Mesenchymal stem cell (in vitro differentiated cells and primary cell): ENCODE measurements at regions not wholly inside any gene's neighbourhood (a gene's known extent, or its start where the extent isn't known, plus 50 kb on each side); places are given as distances from the start of the nearest gene placed in this dataset.
A peak's percentile ranks its signal among the peaks of the same experiment; 100 is the strongest.

Source experiments
- DNase-seq: peaks from one replicate; pipeline ENCODE4 v3.0.0-alpha.2; 2013
- H2AFZ ChIP-seq: one replicate; pipeline ENCODE4 v1.6.1; 2013; ENCODE audit warnings: low read depth, mild to moderate bottlenecking, control low read depth, inconsistent platforms, low read length, moderate library complexity
- H2AK5ac ChIP-seq: 2 replicates; pipeline ENCODE4 v1.6.1; 2013; ENCODE audit warnings: low read length, moderate library complexity, mild to moderate bottlenecking, inconsistent platforms; ENCODE audit not compliant: severe bottlenecking
- H2BK120ac ChIP-seq: one replicate; pipeline ENCODE4 v1.6.1; 2013; ENCODE audit warnings: low read depth, mild to moderate bottlenecking, inconsistent platforms, low read length, moderate library complexity
- H2BK12ac ChIP-seq, 2 experiments: one replicate each; pipeline ENCODE4 v1.6.1; 2013; ENCODE audit warnings: inconsistent platforms in 2 of 2, low read length in 2 of 2, mild to moderate bottlenecking in 2 of 2, moderate library complexity in 2 of 2, control low read depth in 1 of 2
- H2BK15ac ChIP-seq: one replicate; pipeline ENCODE4 v1.6.1; 2013; ENCODE audit warnings: mild to moderate bottlenecking, low read depth, inconsistent platforms; ENCODE audit not compliant: poor library complexity, severe bottlenecking
- H2BK5ac ChIP-seq: 2 replicates; pipeline ENCODE4 v1.6.1; 2013; ENCODE audit warnings: low read depth, mild to moderate bottlenecking, low read length, control low read depth, inconsistent platforms; ENCODE audit not compliant: poor library complexity, severe bottlenecking
- H3K14ac ChIP-seq, 2 experiments: one replicate each; pipeline ENCODE4 v1.6.1; 2013; ENCODE audit warnings: inconsistent platforms in 2 of 2, low read length in 2 of 2, control low read depth in 1 of 2, mild to moderate bottlenecking in 1 of 2, moderate library complexity in 1 of 2
- H3K18ac ChIP-seq, 2 experiments: one replicate each; pipeline ENCODE4 v1.6.1; 2013; ENCODE audit warnings: inconsistent platforms in 2 of 2, low read length in 2 of 2, control low read depth in 1 of 2, low read depth in 1 of 2, mild to moderate bottlenecking in 1 of 2
- H3K23ac ChIP-seq, 2 experiments: one replicate each; pipeline ENCODE4 v1.6.1; 2013; ENCODE audit warnings: inconsistent platforms in 2 of 2, low read length in 2 of 2, mild to moderate bottlenecking in 2 of 2, moderate library complexity in 2 of 2, control low read depth in 1 of 2
- H3K27ac ChIP-seq: 2 replicates; pipeline ENCODE4 v1.5.1; 2013; ENCODE audit warnings: mild to moderate bottlenecking, moderate library complexity, low read length, control low read depth, inconsistent platforms; ENCODE audit not compliant: poor library complexity, severe bottlenecking
- H3K27me3 ChIP-seq, 2 experiments: 2 replicates each; pipeline versions ENCODE4 v1.6.1 to v1.7.0; 2013; ENCODE audit warnings: low read length in 2 of 2, mild to moderate bottlenecking in 2 of 2, moderate library complexity in 2 of 2, control low read depth in 1 of 2, inconsistent platforms in 1 of 2; ENCODE audit not compliant: control insufficient read depth in 1 of 2, insufficient read depth in 1 of 2
- H3K36me3 ChIP-seq, 2 experiments: 2 replicates each; pipeline versions ENCODE4 v1.6.1 to v1.7.0; 2013; ENCODE audit warnings: low read length in 2 of 2, control low read depth in 1 of 2, inconsistent platforms in 1 of 2, low read depth in 1 of 2, mild to moderate bottlenecking in 1 of 2; ENCODE audit not compliant: insufficient read depth in 2 of 2, control insufficient read depth in 1 of 2
- H3K4ac ChIP-seq, 2 experiments: one replicate each; pipeline ENCODE4 v1.6.1; 2013; ENCODE audit warnings: inconsistent platforms in 2 of 2, low read length in 2 of 2, mild to moderate bottlenecking in 2 of 2, moderate library complexity in 2 of 2, control low read depth in 1 of 2, low read depth in 1 of 2
- H3K4me1 ChIP-seq: 2 replicates; pipeline ENCODE4 v1.6.1; 2013; ENCODE audit warnings: low read depth, low read length, control low read depth; ENCODE audit not compliant: control insufficient read depth, insufficient read depth
- H3K4me2 ChIP-seq: 2 replicates; pipeline ENCODE4 v1.6.1; 2013; ENCODE audit warnings: low read length, mild to moderate bottlenecking, inconsistent platforms; ENCODE audit not compliant: poor library complexity, severe bottlenecking
- H3K4me3 ChIP-seq, 2 experiments: 2 replicates each; pipeline versions ENCODE4 v1.5.1 to v1.7.0; 2013; ENCODE audit warnings: low read length in 2 of 2, mild to moderate bottlenecking in 2 of 2, control low read depth in 1 of 2, low read depth in 1 of 2; ENCODE audit not compliant: insufficient read depth in 1 of 2
- H3K79me1 ChIP-seq: replicated peaks from 2 replicates; pipeline ENCODE4 v1.6.1; 2013; ENCODE audit warnings: mild to moderate bottlenecking, control low read depth, low read length, inconsistent platforms; ENCODE audit not compliant: poor library complexity, severe bottlenecking
- H3K9ac ChIP-seq: 2 replicates; pipeline ENCODE4 v1.7.0; 2013; ENCODE audit warnings: mild to moderate bottlenecking, low read length, moderate library complexity
- H3K9me3 ChIP-seq: 2 replicates; pipeline ENCODE4 v1.7.0; 2013; ENCODE audit warnings: mild to moderate bottlenecking, low read length; ENCODE audit not compliant: control insufficient read depth
- H4K8ac ChIP-seq: one replicate; pipeline ENCODE4 v1.6.1; 2013; ENCODE audit warnings: inconsistent platforms, mild to moderate bottlenecking, low read length, moderate library complexity
- H4K91ac ChIP-seq: one replicate; pipeline ENCODE4 v1.6.1; 2013; ENCODE audit warnings: mild to moderate bottlenecking, low read length, inconsistent platforms
- WGBS: methylation state at CpG from one replicate; pipeline ENCODE4 v1.1.7; 2013; ENCODE audit warnings: mixed read lengths; 5-methylcytosine and 5-hydroxymethylcytosine counted together

GRCh38 chr2:222071911-222072310, 226.9 kb downstream of the PAX3 start:
- Histone ChIP-seq H3K4me1 (no peaks in the 10 kb centered on the region), H3K23ac (no peak overlapping the region), H3K9me3 (no peaks in the 10 kb centered on the region), H3K4me2 (no peak overlapping the region), H2BK5ac (no peak overlapping the region), H3K18ac (no peak overlapping the region), H4K8ac (no peak overlapping the region), H4K91ac (no peak overlapping the region), H3K9ac (no peak overlapping the region), H3K4me3 (no peak overlapping the region), H3K27me3 (peaks cover 19 to 29% of the 10 kb centered on the region in 2 experiments), H3K14ac (no peak overlapping the region), H3K36me3 (no peaks in the 10 kb centered on the region), H2BK15ac (no peak overlapping the region), H2AFZ (no peak overlapping the region), H3K4ac (no peak overlapping the region), H2BK12ac (no peak overlapping the region), H2BK120ac (no peak overlapping the region), H3K27ac (no peak overlapping the region), H3K79me1 (no peaks in the 10 kb centered on the region), H2AK5ac (no peak overlapping the region)
- WGBS = 100% methylated on average over 2 of the region's 2 CpGs
- DNase-seq = no peak

DNA sequence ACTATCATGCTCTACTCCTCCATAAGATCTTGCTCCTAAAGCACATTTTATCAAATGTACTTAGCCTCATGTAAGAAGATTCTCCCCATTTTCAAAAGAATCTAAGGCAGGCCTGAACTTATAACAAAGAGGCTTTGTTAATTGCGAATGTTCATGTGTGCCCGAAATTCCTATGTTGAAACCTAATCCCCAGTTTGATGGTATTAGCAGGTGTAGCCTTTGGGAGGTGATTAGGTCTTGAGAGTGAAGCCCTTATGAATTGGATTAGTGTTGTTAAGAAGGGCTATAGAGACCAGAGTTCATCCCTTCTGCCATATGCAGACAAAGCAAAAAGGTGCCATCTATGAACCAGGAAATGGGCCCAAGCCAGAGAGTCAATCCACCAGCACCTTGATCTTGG, 234.5 kb downstream of the PAX3 start:
- H2AFZ ChIP-seq = no peak overlapping the region
- H2BK15ac ChIP-seq = no peak overlapping the region
- no peak overlapping the region for H2BK120ac ChIP-seq
- no peak overlapping the region for H3K4me2 ChIP-seq
- no peak overlapping the region for H3K18ac ChIP-seq
- no peak for DNase-seq
- no peak overlapping the region for H2BK12ac ChIP-seq
- no peak overlapping the region for H3K23ac ChIP-seq
- no peak overlapping the region for H2BK5ac ChIP-seq
- no peaks in the 10 kb centered on the region for H3K79me1 ChIP-seq
- H4K8ac ChIP-seq = no peak overlapping the region
- H3K14ac ChIP-seq = no peak overlapping the region
- H2AK5ac ChIP-seq = no peak overlapping the region
- H3K4me1 ChIP-seq = no peaks in the 10 kb centered on the region
- no peak overlapping the region for H3K9ac ChIP-seq
- H3K4me3 ChIP-seq = no peak overlapping the region
- no peaks in the 10 kb centered on the region for H3K36me3 ChIP-seq
- no peaks in the 10 kb centered on the region for H3K9me3 ChIP-seq
- no peak overlapping the region for H4K91ac ChIP-seq
- H3K27ac ChIP-seq = no peak overlapping the region
- 92% methylated on average over 2 of the region's 2 CpGs for WGBS
- peaks cover 27 to 70% of the 10 kb centered on the region in 2 experiments for H3K27me3 ChIP-seq
- no peak overlapping the region for H3K4ac ChIP-seq

GRCh38 chr2:222058819-222059445, 239.9 kb downstream of the PAX3 start:
- Histone ChIP-seq H2BK120ac (no peak overlapping the region), H3K36me3 (no peaks in the 10 kb centered on the region)
- 98% methylated on average over 2 of the region's 2 CpGs for WGBS

GRCh38 chr2:222057347-222058073, 241.3 kb downstream of the PAX3 start:
- no peak overlapping the region for H2AFZ ChIP-seq
- no peaks in the 10 kb centered on the region for H3K4me1 ChIP-seq
- no peak overlapping the region for H3K4me3 ChIP-seq
- no peak overlapping the region for H3K27ac ChIP-seq
- H3K4me2 ChIP-seq = no peak overlapping the region
- no peaks in the 10 kb centered on the region for H3K79me1 ChIP-seq
- H2BK12ac ChIP-seq = no peak overlapping the region
- peaks cover 55 to 85% of the 10 kb centered on the region in 2 experiments for H3K27me3 ChIP-seq
- WGBS = 37% methylated on average over 6 of the region's 6 CpGs
- H3K23ac ChIP-seq = no peak overlapping the region
- no peaks in the 10 kb centered on the region for H3K36me3 ChIP-seq
- H3K9me3 ChIP-seq = no peaks in the 10 kb centered on the region
- H3K9ac ChIP-seq = no peak overlapping the region
- H3K14ac ChIP-seq = no peak overlapping the region
- no peak overlapping the region for H3K18ac ChIP-seq
- no peak overlapping the region for H2BK120ac ChIP-seq
- no peak overlapping the region for H4K91ac ChIP-seq
- no peak overlapping the region for H2BK15ac ChIP-seq
- no peak overlapping the region for H3K4ac ChIP-seq
- H2BK5ac ChIP-seq = no peak overlapping the region
- H2AK5ac ChIP-seq = no peak overlapping the region
- peak; percentile 16 for DNase-seq
- H4K8ac ChIP-seq = no peak overlapping the region

More at GRCh38 chr2:222058819-222059445, 239.9 kb downstream of the PAX3 start:
- no peak overlapping the region for H2AK5ac ChIP-seq
- H3K9ac ChIP-seq = no peak overlapping the region
- H2AFZ ChIP-seq = no peak overlapping the region
- no peak overlapping the region for H3K4me2 ChIP-seq
- no peak overlapping the region for H2BK12ac ChIP-seq
- DNase-seq = no peak
- peaks cover 45 to 81% of the 10 kb centered on the region in 2 experiments for H3K27me3 ChIP-seq
- no peak overlapping the region for H4K91ac ChIP-seq
- no peaks in the 10 kb centered on the region for H3K4me1 ChIP-seq
- H3K27ac ChIP-seq = no peak overlapping the region
- H3K18ac ChIP-seq = no peak overlapping the region
- no peak overlapping the region for H3K4me3 ChIP-seq
- no peaks in the 10 kb centered on the region for H3K9me3 ChIP-seq
- no peak overlapping the region for H3K4ac ChIP-seq
- H2BK15ac ChIP-seq = no peak overlapping the region
- H4K8ac ChIP-seq = no peak overlapping the region
- no peak overlapping the region for H3K14ac ChIP-seq
- no peak overlapping the region for H3K23ac ChIP-seq
- H3K79me1 ChIP-seq = no peaks in the 10 kb centered on the region
- no peak overlapping the region for H2BK5ac ChIP-seq
